HG03520 (cell line): ENCODE measurements at regions not wholly inside any gene's neighbourhood (a gene's known extent, or its start where the extent isn't known, plus 50 kb on each side); places are given as distances from the start of the nearest gene placed in this dataset.

Experiments used
- ATAC-seq: cut with Tn5 transposase; IDR thresholded peaks from one replicate; pipeline ENCODE4 v1.9.1; 2021; ENCODE audit warnings: mild to moderate bottlenecking, moderate library complexity; ENCODE audit not compliant: unreplicated experiment

DNA sequence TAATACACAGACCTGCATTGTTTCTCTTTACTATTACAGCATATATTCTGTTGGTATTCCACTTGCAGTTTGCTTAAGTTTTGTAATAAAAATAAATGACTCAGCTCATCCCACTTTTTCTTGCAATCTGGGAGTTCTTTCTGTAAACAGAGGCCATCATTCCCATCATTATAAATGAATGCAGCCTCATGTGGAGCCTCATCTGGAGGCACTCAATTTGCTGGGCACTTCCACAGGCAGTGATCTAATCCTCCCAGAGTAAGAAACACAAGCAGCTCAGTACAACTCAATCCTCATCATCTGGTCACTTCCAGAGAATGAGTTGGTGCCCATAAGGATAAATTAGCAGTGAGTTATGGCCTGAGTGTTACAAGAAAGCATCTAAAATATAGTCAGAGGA lies 2801.9 kb downstream of the PCDH9 start:
- no peak for ATAC-seq

DNA sequence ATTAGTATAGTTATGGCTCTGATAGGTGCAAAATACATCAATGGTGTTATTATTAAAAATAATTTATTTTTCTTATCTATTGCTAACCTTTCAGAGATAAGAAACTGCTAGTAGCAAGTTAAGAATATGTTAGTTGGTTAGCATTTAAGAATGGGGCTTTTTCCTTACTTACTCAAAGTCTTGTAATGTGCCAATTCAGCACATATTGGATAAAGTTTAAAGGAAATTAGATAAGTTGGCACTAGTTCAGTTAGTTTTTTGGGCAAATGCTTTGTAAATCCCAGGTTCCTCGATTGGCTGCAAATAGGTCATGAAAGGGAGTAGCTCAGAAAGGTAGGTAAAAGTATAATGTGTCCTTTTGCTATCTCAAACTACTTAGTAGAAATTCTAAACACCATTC lies 2806.7 kb downstream of the PCDH9 start:
- no peak for ATAC-seq

- ATAC-seq = no peak
Measured at GRCh38 chr13:64420181-64420580, 2810.0 kb downstream of the PCDH9 start.

DNA sequence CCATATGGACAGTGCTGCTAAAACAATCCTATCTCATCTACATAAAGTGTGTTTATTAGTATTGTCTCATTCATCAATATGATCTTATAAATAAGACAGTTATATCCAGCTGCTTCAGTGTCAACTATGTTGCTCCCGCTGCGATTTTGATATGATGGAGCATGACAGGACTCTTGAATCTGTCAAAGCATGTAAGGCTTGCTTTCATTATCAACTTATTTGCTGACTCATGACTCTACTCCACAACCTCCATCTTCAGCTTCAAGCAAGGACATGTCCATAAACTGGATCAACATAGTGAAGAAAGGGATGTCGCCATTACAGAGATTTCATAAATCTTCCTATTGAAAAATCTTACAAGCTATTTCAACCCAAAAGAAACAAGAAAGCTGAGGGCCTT lies 2812.6 kb downstream of the PCDH9 start:
- no peak for ATAC-seq

DNA sequence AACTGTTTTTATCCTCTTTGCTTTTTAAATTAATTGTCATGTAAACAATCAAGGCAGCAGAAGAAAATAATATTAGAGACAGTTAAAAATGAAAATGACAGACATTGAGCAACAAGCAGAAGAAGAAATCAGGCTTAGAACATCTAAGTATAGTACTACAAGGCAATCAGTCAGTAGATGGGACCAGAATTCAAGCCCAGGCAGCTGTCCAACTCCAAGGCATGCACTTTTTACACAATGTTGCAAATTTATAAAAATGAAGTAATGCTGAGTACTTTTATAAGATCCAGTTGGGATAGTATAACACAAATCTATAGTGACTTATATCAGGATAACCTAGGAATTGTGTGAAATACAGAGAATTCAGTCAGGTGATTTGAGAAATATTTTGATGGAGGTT lies 2815.8 kb downstream of the PCDH9 start:
- no peak for ATAC-seq

- no peak for ATAC-seq
Measured at GRCh38 chr13:64413529-64413928, 2816.6 kb downstream of the PCDH9 start.

DNA sequence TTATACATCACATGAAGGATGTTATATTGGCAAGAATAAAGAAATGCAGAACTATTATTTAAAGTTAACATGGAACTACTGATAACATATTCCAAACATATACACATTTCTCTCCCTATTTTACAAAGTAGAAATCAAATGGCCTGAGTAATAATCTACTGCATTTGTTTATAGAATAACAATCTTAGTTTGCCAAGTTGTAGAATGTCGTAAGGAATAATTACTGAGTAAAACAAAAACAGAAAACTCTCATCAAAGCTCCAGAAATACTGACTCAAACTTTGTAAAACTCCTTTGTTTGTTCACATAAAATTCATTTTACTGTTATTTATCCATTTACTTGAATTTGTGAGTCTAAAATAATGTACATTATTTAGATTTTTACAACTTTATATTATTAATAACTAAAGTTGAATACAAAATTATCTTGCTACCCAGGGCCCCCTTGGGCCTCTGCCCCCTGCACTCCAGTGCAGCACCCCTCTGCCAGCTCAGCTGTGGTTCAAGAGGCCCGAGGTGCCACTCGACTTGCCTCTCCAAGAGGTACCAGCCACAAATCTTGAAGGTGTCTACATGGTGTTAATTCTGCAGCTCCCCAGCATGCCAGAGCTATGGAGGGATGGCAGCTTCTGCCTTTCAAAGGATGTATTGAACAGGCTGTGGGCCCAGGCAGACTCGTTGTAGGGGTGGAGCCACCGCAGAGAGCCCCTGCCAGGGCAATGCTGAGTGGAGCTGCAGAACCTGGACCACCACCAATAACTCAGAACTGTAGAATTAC lies 2819.7 kb downstream of the PCDH9 start:
- no peak for ATAC-seq

DNA sequence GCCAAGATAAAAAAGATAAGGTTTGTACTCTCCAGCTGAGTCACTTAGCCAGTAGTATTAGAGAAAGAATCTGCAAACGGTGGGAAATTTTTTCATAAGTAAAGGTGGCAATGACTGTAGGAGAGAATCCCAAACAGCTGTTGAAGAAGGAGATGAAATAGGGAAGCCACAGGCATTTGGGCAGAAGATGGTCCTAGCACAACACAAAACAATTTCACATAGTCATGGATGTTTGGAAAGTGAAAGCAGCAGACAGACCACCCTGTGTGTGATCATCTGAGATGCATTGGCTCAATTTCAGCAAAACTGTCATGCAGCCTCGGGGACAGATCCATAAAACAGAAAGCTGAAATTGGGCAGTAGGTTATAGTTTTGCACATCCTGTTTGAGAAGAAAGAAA lies 2832.4 kb downstream of the PCDH9 start:
- no peak for ATAC-seq

DNA sequence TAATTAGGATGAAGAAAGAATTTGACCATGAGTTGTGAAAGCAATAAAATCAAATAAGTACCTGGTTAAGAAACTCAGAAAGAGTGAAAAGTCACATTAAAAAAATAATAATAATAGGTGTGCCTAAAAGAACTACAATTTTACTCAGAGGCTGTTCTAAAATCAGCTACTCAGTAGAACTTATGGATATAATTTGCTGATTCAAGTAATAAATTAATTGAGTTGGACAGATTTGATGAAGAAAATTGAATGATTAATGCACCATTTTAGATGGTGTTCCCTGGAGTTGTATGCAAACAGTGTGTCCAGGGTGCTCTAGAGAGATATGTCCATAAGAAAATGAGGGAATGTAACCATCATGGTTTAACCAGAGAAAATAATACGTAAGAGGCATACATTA lies 2852.5 kb downstream of the PCDH9 start:
- ATAC-seq = no peak

GRCh38 chr13:64371461-64371860 lies 2858.7 kb downstream of the PCDH9 start:
- no peak for ATAC-seq

GRCh38 chr13:64371045-64371444 lies 2859.1 kb downstream of the PCDH9 start:
- no peak for ATAC-seq

- no peak for ATAC-seq
Measured at GRCh38 chr13:64369121-64369520, 2861.0 kb downstream of the PCDH9 start.

DNA sequence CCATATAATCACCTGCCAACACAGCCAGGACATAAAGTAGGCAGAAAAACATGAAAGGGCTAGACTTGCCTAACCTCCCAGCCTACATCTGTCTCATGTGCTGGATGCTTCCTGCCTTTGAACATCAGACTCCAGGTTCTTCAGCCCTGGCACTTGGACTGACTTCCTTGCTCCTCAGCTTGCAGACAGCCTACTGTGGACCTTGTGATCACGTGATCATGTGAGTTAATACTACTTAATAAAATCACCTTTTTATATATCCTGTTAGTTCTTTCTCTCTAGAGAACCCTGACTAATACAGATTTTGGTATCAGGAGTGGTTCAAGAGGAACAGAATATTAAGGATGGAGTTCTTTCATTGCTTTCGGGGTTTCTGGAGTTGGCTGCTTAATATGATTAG lies 2867.6 kb downstream of the PCDH9 start:
- ATAC-seq = no peak

- no peak for ATAC-seq
Measured at GRCh38 chr13:64347664-64348063, 2882.5 kb downstream of the PCDH9 start.

GRCh38 chr13:64339373-64340063 lies 2890.6 kb downstream of the PCDH9 start:
- ATAC-seq = no peak

- ATAC-seq = no peak
Measured at GRCh38 chr13:64338671-64339070, 2891.5 kb downstream of the PCDH9 start.

DNA sequence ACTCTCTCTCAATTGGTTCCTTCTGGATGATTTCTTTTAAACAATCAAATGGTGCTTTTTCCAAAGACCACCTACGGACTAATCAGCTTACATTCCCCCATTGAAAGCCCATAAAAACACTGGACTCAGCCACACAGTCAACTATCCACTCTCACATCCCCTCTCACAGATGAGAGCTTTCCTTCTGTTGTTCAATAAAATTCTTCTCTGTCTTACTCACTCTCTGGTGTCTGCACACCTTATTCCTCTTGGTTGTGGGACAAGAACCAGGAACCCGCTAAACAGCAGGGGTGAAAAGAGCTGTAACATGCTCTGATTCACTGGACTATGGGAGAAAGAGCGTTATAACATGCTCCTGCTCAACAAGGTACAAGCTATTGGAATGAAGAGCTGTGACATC lies 2896.2 kb downstream of the PCDH9 start:
- no peak for ATAC-seq

GRCh38 chr13:64332048-64332447 lies 2898.1 kb downstream of the PCDH9 start:
- no peak for ATAC-seq

- no peak for ATAC-seq
Measured at GRCh38 chr13:64327505-64328194, 2902.5 kb downstream of the PCDH9 start.

DNA sequence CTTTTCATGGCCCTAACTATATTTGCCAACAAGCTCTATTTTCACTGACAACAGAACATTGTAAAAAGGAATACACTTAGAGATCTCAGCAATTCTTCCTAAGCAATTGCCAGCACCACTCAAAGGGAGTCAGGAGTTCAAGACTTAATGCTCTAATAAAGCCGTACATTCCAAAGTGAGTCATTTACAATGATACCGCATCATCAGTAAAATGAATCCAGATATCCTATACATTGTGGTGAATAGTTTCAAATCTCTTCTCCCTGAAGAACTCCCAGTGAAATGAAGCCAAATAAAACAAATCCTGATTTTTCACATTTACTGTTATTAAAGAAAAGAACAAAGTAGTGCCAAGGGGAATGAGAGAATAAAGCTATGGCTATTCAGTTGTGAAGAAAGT lies 2898.7 kb upstream of the PCDH20 start:
- ATAC-seq = no peak

GRCh38 chr13:64311948-64312347 lies 2896.3 kb upstream of the PCDH20 start:
- ATAC-seq = no peak

GRCh38 chr13:64311112-64311511 lies 2895.5 kb upstream of the PCDH20 start:
- no peak for ATAC-seq
